Fibroblast of the conjunctiva (primary cell): ENCODE measurements at regions not wholly inside any gene's neighbourhood (a gene's known extent, or its start where the extent isn't known, plus 50 kb on each side); places are given as distances from the start of the nearest gene placed in this dataset.
"Not testable (repeated sequence)": the region's sequence is repeated elsewhere in the genome, so short reads cannot be mapped to it uniquely, and the experiment has no call there.

Experiments used
- DNase-seq: peaks from one replicate; pipeline ENCODE4 v3.0.0-alpha.2; 2010; ENCODE audit warnings: low read depth

GRCh38 chr16:73400951-73401350 lies 353.0 kb upstream of the ZFHX3 start:
- DNase-seq, result no peak

- no peak for DNase-seq
Measured at GRCh38 chr16:73399997-73400396, 352.1 kb upstream of the ZFHX3 start.

- DNase-seq, result no peak
Measured at GRCh38 chr16:73399486-73399885, 351.6 kb upstream of the ZFHX3 start.

- DNase-seq, result not testable (repeated sequence)
Measured at GRCh38 chr16:73398604-73399003, 350.7 kb upstream of the ZFHX3 start.

- DNase-seq, result no peak
Measured at GRCh38 chr16:73396556-73396955, 348.6 kb upstream of the ZFHX3 start.

- no peak for DNase-seq
Measured at GRCh38 chr16:73390936-73391335, 343.0 kb upstream of the ZFHX3 start.

GRCh38 chr16:73390491-73390890 lies 342.6 kb upstream of the ZFHX3 start:
- DNase-seq, result no peak

- no peak for DNase-seq
Measured at GRCh38 chr16:73389085-73389484, 341.2 kb upstream of the ZFHX3 start.

GRCh38 chr16:73387979-73388378 lies 340.1 kb upstream of the ZFHX3 start:
- no peak for DNase-seq

GRCh38 chr16:73385696-73386095 lies 337.8 kb upstream of the ZFHX3 start:
- DNase-seq, result no peak

- DNase-seq, result no peak
Measured at GRCh38 chr16:73384506-73385089, 336.7 kb upstream of the ZFHX3 start.

GRCh38 chr16:73383988-73384365 lies 336.0 kb upstream of the ZFHX3 start:
- DNase-seq, result no peak

- DNase-seq, result no peak
Measured at GRCh38 chr16:73383195-73383987, 335.5 kb upstream of the ZFHX3 start.

- no peak for DNase-seq
Measured at GRCh38 chr16:73378471-73378870, 330.5 kb upstream of the ZFHX3 start.

- DNase-seq, result no peak
Measured at GRCh38 chr16:73371584-73372319, 323.8 kb upstream of the ZFHX3 start.

GRCh38 chr16:73369851-73370250 lies 321.9 kb upstream of the ZFHX3 start:
- DNase-seq, result no peak

GRCh38 chr16:73368715-73369114 lies 320.8 kb upstream of the ZFHX3 start:
- DNase-seq, result no peak

- DNase-seq, result no peak
Measured at GRCh38 chr16:73365016-73365551, 317.2 kb upstream of the ZFHX3 start.

- no peak for DNase-seq
Measured at GRCh38 chr16:73364413-73364812, 316.5 kb upstream of the ZFHX3 start.

- no peak for DNase-seq
Measured at GRCh38 chr16:73361061-73361460, 313.1 kb upstream of the ZFHX3 start.

- no peak for DNase-seq
Measured at GRCh38 chr16:73356401-73357079, 308.6 kb upstream of the ZFHX3 start.

GRCh38 chr16:73355981-73356380 lies 308.1 kb upstream of the ZFHX3 start:
- no peak for DNase-seq
